Smooth muscle cell (in vitro differentiated cells): ENCODE measurements at regions not wholly inside any gene's neighbourhood (a gene's known extent, or its start where the extent isn't known, plus 50 kb on each side); places are given as distances from the start of the nearest gene placed in this dataset.

Experiments
- DNase-seq: peaks from one replicate; lab custom pipeline; 2025; ENCODE audit not compliant: unreplicated experiment; lab: John Stamatoyannopoulos, UW
- H2AFZ ChIP-seq: fragments of 200-600 bp; sonication (generic); 2 replicates; pipeline ENCODE4 v1.6.0; 2016; ENCODE audit warnings: antibody characterized with exemption, low read depth, mild to moderate bottlenecking
- H3F3A ChIP-seq: fragments of 200-600 bp; sonication (generic); 2 replicates; pipeline ENCODE4 v1.6.0; 2017; ENCODE audit warnings: antibody characterized with exemption, low read depth
- H3K27ac ChIP-seq: fragments of 200-600 bp; sonication (generic); 2 replicates; pipeline ENCODE4 v1.5.1; 2016; ENCODE audit warnings: low read depth, mild to moderate bottlenecking
- H3K27me3 ChIP-seq: fragments of 200-600 bp; sonication (generic); 2 replicates; pipeline ENCODE4 v1.6.1; 2016; ENCODE audit warnings: low read depth, mild to moderate bottlenecking
- H3K36me3 ChIP-seq: fragments of 200-600 bp; sonication (generic); 2 replicates; pipeline ENCODE4 v1.5.1; 2016; ENCODE audit warnings: low read depth
- H3K4me1 ChIP-seq: fragments of 200-600 bp; sonication (generic); 2 replicates; pipeline ENCODE4 v1.5.1; 2016; ENCODE audit warnings: low read depth
- H3K4me2 ChIP-seq: fragments of 200-600 bp; sonication (generic); 2 replicates; pipeline ENCODE4 v1.6.0; 2016; ENCODE audit warnings: mild to moderate bottlenecking
- H3K4me3 ChIP-seq: fragments of 200-600 bp; sonication (generic); 2 replicates; pipeline ENCODE4 v1.5.1; 2016; ENCODE audit warnings: mild to moderate bottlenecking
- H3K79me2 ChIP-seq: fragments of 200-600 bp; sonication (generic); 2 replicates; pipeline ENCODE4 v1.6.0; 2016; ENCODE audit warnings: low read depth, mild to moderate bottlenecking
- H3K9ac ChIP-seq: fragments of 200-600 bp; sonication (generic); 2 replicates; pipeline ENCODE4 v1.6.0; 2016; ENCODE audit warnings: low read depth
- H3K9me3 ChIP-seq: fragments of 200-600 bp; sonication (generic); replicated peaks from 2 replicates; pipeline ENCODE4 v1.5.1; 2016; ENCODE audit warnings: low read depth
- H4K20me1 ChIP-seq: fragments of 200-600 bp; sonication (generic); 2 replicates; pipeline ENCODE4 v1.6.0; 2016; ENCODE audit warnings: low read depth
- CTCF ChIP-seq: fragments of 200-600 bp; sonication (generic); IDR thresholded peaks from 2 replicates; pipeline ENCODE4 v1.5.1; 2017; ENCODE audit warnings: borderline replicate concordance, mild to moderate bottlenecking, antibody characterized with exemption; ENCODE audit not compliant: insufficient read depth, poor library complexity, severe bottlenecking
- WGBS: methylation state at CpG from one replicate; pipeline ENCODE4 v1.1.7; 2016; ENCODE audit warnings: low lambda C conversion rate; 5-methylcytosine and 5-hydroxymethylcytosine counted together

GRCh38 chr6:68240726-68241125, 394.4 kb upstream of the ADGRB3 start:
- Histone ChIP-seq H2AFZ (no peak overlapping the region), H4K20me1 (no peaks in the 10 kb centered on the region), H3K79me2 (no peaks in the 10 kb centered on the region), H3K9ac (no peak overlapping the region), H3K9me3 (no peaks in the 10 kb centered on the region), H3K27ac (no peak overlapping the region), H3K4me3 (no peak overlapping the region), H3K27me3 (no peaks in the 10 kb centered on the region), H3K36me3 (no peaks in the 10 kb centered on the region), H3K4me2 (peak overlapping the region; percentile 17), H3F3A (peaks cover 4% of the 10 kb centered on the region), H3K4me1 (no peaks in the 10 kb centered on the region)
- no peak for TF ChIP-seq CTCF
- DNase-seq, result no peak

GRCh38 chr6:68239034-68239433, 396.0 kb upstream of the ADGRB3 start:
- Histone ChIP-seq H3K4me3 (no peak overlapping the region), H2AFZ (peak overlapping the region; percentile 10), H4K20me1 (no peaks in the 10 kb centered on the region), H3K9ac (no peak overlapping the region), H3K4me1 (no peaks in the 10 kb centered on the region), H3K27ac (peak overlapping the region; percentile 50), H3K36me3 (no peaks in the 10 kb centered on the region), H3K9me3 (no peaks in the 10 kb centered on the region), H3K27me3 (no peaks in the 10 kb centered on the region), H3F3A (peaks cover 4% of the 10 kb centered on the region), H3K79me2 (no peaks in the 10 kb centered on the region), H3K4me2 (no peak overlapping the region)
- no peak for DNase-seq
- TF ChIP-seq CTCF, result no peak
- 89% methylated on average over 2 of the region's 2 CpGs for WGBS

GRCh38 chr6:68238097-68238601, 396.9 kb upstream of the ADGRB3 start:
- Histone ChIP-seq H3K9me3 (no peaks in the 10 kb centered on the region), H3K4me2 (peak overlapping the region; percentile 17), H3K9ac (no peak overlapping the region), H2AFZ (no peak overlapping the region), H3K36me3 (no peaks in the 10 kb centered on the region), H3K27ac (peak overlapping the region; percentile 50), H3K4me3 (no peak overlapping the region), H4K20me1 (no peaks in the 10 kb centered on the region), H3F3A (peaks cover 4% of the 10 kb centered on the region), H3K4me1 (no peaks in the 10 kb centered on the region), H3K27me3 (no peaks in the 10 kb centered on the region), H3K79me2 (no peaks in the 10 kb centered on the region)
- WGBS, result 15% methylated on average over 1 of the region's 1 CpG
- DNase-seq, result no peak
- TF ChIP-seq CTCF, result no peak

GRCh38 chr6:68237205-68237604, 397.9 kb upstream of the ADGRB3 start:
- 86% methylated on average over 6 of the region's 6 CpGs for WGBS
- no peak for DNase-seq
- no peak for TF ChIP-seq CTCF

More at GRCh38 chr6:68237205-68237604, 397.9 kb upstream of the ADGRB3 start:
- no peaks in the 10 kb centered on the region for H3K36me3 ChIP-seq
- no peaks in the 10 kb centered on the region for H3K79me2 ChIP-seq
- no peaks in the 10 kb centered on the region for H3K9me3 ChIP-seq
- no peak overlapping the region for H3K9ac ChIP-seq
- peaks cover 4% of the 10 kb centered on the region for H3F3A ChIP-seq
- no peaks in the 10 kb centered on the region for H4K20me1 ChIP-seq
- H3K27me3 ChIP-seq, result no peaks in the 10 kb centered on the region
- no peaks in the 10 kb centered on the region for H3K4me1 ChIP-seq
- H3K4me3 ChIP-seq, result no peak overlapping the region
- H2AFZ ChIP-seq, result no peak overlapping the region
- no peak overlapping the region for H3K4me2 ChIP-seq
- H3K27ac ChIP-seq, result no peak overlapping the region
